LNCaP clone FGC (cell line): ENCODE measurements at regions not wholly inside any gene's neighbourhood (a gene's known extent, or its start where the extent isn't known, plus 50 kb on each side); places are given as distances from the start of the nearest gene placed in this dataset.
"Not testable (repeated sequence)": the region's sequence is repeated elsewhere in the genome, so short reads cannot be mapped to it uniquely, and the experiment has no call there.

Experiments
- DNase-seq: peaks from one replicate; pipeline ENCODE4 v3.0.0-alpha.2; 2011; ENCODE audit warnings: low read depth
- H3K4me3 ChIP-seq: 2 replicates; pipeline ENCODE4 v1.5.1; 2011; ENCODE audit warnings: mild to moderate bottlenecking, low read depth, low read length, control low read depth
- CTCF ChIP-seq: IDR thresholded peaks from 2 replicates; pipeline ENCODE4 v1.5.1; 2012; ENCODE audit warnings: mild to moderate bottlenecking; ENCODE audit not compliant: control insufficient read depth, insufficient read depth; ENCODE audit errors: extremely low read depth

GRCh38 chr10:131363416-131363815 lies 51.9 kb upstream of the TCERG1L start:
- no peak for DNase-seq
- H3K4me3 ChIP-seq = no peak overlapping the region
- no peak for TF ChIP-seq CTCF

GRCh38 chr10:131371571-131371970 lies 60.0 kb upstream of the TCERG1L start:
- no peak for TF ChIP-seq CTCF
- DNase-seq = no peak
- no peak overlapping the region for H3K4me3 ChIP-seq

GRCh38 chr10:131381576-131381975 lies 70.1 kb upstream of the TCERG1L start:
- no peak for DNase-seq
- no peak overlapping the region for H3K4me3 ChIP-seq
- no peak for TF ChIP-seq CTCF

GRCh38 chr10:131385161-131385872 lies 73.8 kb upstream of the TCERG1L start:
- not testable (repeated sequence) for DNase-seq, H3K4me3 ChIP-seq

- no peak for DNase-seq
- no peak for TF ChIP-seq CTCF
- H3K4me3 ChIP-seq = no peak overlapping the region
These were observed 75.6 kb upstream of the TCERG1L start for GRCh38 chr10:131387018-131387529.

GRCh38 chr10:131391936-131392335 lies 80.4 kb upstream of the TCERG1L start:
- H3K4me3 ChIP-seq = no peak overlapping the region
- TF ChIP-seq CTCF = no peak
- no peak for DNase-seq

GRCh38 chr10:131396121-131397050 lies 84.9 kb upstream of the TCERG1L start:
- no peak for TF ChIP-seq CTCF
- no peak for DNase-seq
- H3K4me3 ChIP-seq = no peak overlapping the region
